Chondrocyte (in vitro differentiated cells): ENCODE measurements at regions not wholly inside any gene's neighbourhood (a gene's known extent, or its start where the extent isn't known, plus 50 kb on each side); places are given as distances from the start of the nearest gene placed in this dataset.
"Not testable (repeated sequence)": the region's sequence is repeated elsewhere in the genome, so short reads cannot be mapped to it uniquely, and the experiment has no call there.

ENCODE experiments used
- DNase-seq: peaks from one replicate; pipeline ENCODE4 v3.0.0; 2021; ENCODE audit warnings: mixed read lengths, low spot score
- H3K27ac Mint-ChIP-seq: one replicate; pipeline ENCODE4 v1.8.0; 2021; ENCODE audit warnings: mild to moderate bottlenecking, moderate library complexity, mixed read lengths; ENCODE audit not compliant: unreplicated experiment
- H3K27me3 Mint-ChIP-seq: 2 replicates; pipeline ENCODE4 v1.8.0; 2021; ENCODE audit warnings: low read depth, mixed read lengths
- H3K36me3 Mint-ChIP-seq: 2 replicates; pipeline ENCODE4 v1.8.0; 2021; ENCODE audit warnings: low read depth, mixed read lengths
- H3K4me1 Mint-ChIP-seq: 2 replicates; pipeline ENCODE4 v1.8.0; 2021; ENCODE audit warnings: low read depth, mild to moderate bottlenecking, mixed read lengths
- H3K4me3 Mint-ChIP-seq: one replicate; pipeline ENCODE4 v1.8.0; 2021; ENCODE audit warnings: mild to moderate bottlenecking, moderate library complexity, mixed read lengths; ENCODE audit not compliant: unreplicated experiment
- H3K9me3 Mint-ChIP-seq: 2 replicates; pipeline ENCODE4 v1.8.0; 2021; ENCODE audit warnings: low read depth, mixed read lengths
- CTCF ChIP-seq: fragments of 200-600 bp; sonication (generic); IDR thresholded peaks from 2 replicates; pipeline ENCODE4 v1.5.0; 2021; ENCODE audit warnings: antibody characterized with exemption, mild to moderate bottlenecking, moderate library complexity

DNA sequence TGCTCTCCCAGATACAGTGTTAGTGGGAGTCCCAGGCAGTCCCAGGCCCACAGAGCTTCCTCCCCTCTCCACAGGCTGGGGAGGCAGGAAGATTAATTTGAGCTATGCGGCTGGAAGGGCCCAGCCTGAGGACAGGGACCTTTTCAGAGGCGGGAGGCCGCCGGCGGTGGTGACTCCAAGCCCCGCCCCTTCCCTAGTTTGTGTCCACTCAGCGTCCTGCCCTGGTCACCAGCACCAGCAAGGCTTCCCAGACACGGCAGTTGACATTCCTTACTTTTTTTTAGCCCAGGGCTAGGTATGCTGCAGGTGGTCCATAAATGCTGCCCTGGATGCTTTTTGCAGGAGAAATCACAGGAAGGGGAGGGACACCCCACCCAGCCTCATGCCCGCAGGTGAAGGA lies 67.7 kb upstream of the LRPAP1 start:
- H3K27me3 Mint-ChIP-seq, result peaks cover 12% of the 10 kb centered on the region
- no peak overlapping the region for H3K27ac Mint-ChIP-seq
- no peaks in the 10 kb centered on the region for H3K36me3 Mint-ChIP-seq
- H3K4me3 Mint-ChIP-seq, result no peak overlapping the region
- peaks cover 6% of the 10 kb centered on the region for H3K9me3 Mint-ChIP-seq
- H3K4me1 Mint-ChIP-seq, result no peaks in the 10 kb centered on the region
- TF ChIP-seq CTCF, result no peak
- no peak for DNase-seq

GRCh38 chr4:3598695-3599227 lies 66.5 kb upstream of the LRPAP1 start:
- Mint-ChIP-seq H3K27ac (no peak overlapping the region), H3K4me1 (no peaks in the 10 kb centered on the region), H3K36me3 (peaks cover 1% of the 10 kb centered on the region), H3K9me3 (peaks cover 9% of the 10 kb centered on the region), H3K27me3 (peaks cover 18% of the 10 kb centered on the region), H3K4me3 (no peak overlapping the region)
- TF ChIP-seq CTCF, result no peak
- DNase-seq, result no peak

- H3K27ac Mint-ChIP-seq, H3K4me1 Mint-ChIP-seq, H3K4me3 Mint-ChIP-seq, DNase-seq, H3K9me3 Mint-ChIP-seq, H3K36me3 Mint-ChIP-seq: not testable (repeated sequence)
- H3K27me3 Mint-ChIP-seq, result peaks cover 26% of the 10 kb centered on the region
These were observed 65.8 kb upstream of the LRPAP1 start for GRCh38 chr4:3597896-3598505.

DNA sequence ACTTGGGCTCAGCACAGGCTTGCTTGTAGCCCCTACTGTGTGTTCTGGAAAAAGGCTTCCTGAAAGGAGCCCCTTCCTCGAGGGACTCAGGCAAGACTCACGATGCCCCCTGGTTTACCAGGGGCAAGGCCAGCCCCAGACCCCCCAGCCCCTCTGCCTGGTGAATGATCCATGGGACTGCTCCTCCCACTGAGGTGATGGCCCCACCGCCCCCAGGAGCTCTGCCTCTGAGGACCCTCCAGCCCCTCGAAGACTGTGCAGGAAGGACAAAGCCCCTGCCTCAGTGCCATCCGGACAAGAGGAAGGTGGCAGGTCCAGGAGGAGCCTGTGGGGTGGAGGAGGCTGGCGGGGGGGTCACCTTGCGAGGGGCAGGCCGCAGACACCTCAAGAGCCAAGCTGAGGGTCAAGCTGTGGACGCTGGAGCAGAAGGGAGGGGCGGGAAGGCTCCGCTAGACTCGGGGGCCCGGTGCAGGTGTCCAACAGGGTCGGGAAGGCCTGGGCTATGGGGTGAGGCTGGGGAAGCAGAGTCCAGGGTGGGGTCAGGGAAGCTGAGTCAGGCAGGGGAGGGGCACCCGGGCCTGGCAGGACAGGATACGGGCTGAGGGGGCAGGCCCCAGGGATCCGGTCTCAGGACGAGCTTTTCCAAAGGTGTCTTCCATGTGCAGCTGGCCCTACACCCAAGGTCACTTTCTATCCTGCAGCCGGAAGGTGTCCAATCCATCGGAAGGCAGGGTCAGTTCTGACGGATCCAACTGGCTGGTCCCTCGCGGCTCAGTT lies 64.9 kb upstream of the LRPAP1 start:
- peak; percentile 76 for DNase-seq
- H3K27ac Mint-ChIP-seq, H3K9me3 Mint-ChIP-seq, H3K4me3 Mint-ChIP-seq, H3K36me3 Mint-ChIP-seq, H3K4me1 Mint-ChIP-seq: not testable (repeated sequence)
- peaks cover 32% of the 10 kb centered on the region for H3K27me3 Mint-ChIP-seq

- peaks cover 36% of the 10 kb centered on the region for H3K27me3 Mint-ChIP-seq
- not testable (repeated sequence) for H3K4me3 Mint-ChIP-seq, H3K36me3 Mint-ChIP-seq, H3K9me3 Mint-ChIP-seq, H3K4me1 Mint-ChIP-seq, H3K27ac Mint-ChIP-seq
- peak; percentile 62 for DNase-seq
These were observed 63.5 kb upstream of the LRPAP1 start for GRCh38 chr4:3595627-3596291.

DNA sequence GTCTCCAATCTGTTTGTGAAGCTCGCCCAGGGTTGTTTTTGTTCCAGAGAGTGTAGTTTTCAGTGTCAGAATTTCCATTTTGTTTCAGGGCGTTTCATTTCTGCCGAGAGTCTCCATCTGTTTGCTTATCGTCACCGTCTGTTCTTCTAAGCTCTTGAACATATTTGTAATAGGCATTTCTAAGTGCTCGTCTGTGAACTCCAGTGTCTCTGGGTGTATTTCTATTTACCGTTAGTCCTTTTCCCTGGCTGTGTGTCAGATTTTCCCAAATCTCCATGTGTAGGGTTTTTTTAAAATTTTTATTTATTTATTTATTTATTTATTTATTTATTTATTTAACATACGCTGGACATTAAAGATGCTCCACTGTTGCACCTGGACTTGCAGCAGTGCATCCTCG lies 62.5 kb upstream of the LRPAP1 start:
- H3K27me3 Mint-ChIP-seq, result peaks cover 45% of the 10 kb centered on the region
- H3K4me1 Mint-ChIP-seq, H3K36me3 Mint-ChIP-seq, H3K27ac Mint-ChIP-seq, DNase-seq, H3K4me3 Mint-ChIP-seq, H3K9me3 Mint-ChIP-seq: not testable (repeated sequence)

DNA sequence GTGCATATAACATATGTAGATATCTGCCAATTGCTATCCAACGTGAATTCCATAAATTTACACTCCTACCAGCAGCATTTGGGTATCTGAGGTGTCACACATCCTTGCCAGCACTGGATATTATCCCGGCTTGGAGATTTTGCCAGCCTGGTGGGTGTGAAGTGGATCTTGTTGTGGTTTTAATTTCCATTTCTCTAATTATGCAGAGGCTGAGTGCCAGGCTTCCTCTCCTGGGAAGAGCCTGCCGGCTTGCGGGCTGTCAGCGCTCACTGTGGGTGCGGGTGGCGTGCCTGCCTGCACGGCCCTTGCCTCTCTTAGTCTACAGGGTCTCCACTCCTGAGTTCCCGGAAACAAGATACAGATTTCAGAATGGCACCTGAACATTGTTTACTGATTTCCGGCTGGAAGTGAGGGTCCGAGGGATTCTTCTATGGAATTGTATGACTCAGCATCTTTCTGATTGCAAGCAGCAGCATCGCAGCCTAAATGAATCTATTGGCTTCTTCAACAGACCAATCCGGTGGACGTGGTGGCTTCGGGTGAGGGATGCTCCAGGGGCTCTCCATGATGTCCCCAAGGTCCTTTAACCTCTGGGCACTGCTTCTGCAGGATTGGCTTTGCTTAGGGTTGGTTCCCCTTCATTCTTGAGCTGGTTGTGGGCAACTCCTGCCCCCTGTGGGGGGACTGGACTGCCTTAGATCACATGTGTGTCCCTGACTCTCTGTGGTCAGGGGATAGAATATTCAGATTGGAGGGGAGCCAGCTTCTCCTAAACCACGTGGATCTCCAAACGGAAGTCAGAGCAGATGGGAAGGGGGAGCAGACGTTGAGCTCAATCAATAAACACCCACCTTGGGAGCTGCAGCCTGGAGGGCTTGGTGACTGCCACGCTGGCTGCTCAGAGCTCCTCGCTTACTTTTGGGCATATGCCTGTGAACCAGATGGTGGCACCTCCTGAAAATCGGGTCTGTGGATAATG lies 58.0 kb upstream of the LRPAP1 start:
- not testable (repeated sequence) for H3K27ac Mint-ChIP-seq, H3K9me3 Mint-ChIP-seq, H3K4me3 Mint-ChIP-seq, H3K36me3 Mint-ChIP-seq, DNase-seq, H3K4me1 Mint-ChIP-seq
- peaks cover 36% of the 10 kb centered on the region for H3K27me3 Mint-ChIP-seq

DNA sequence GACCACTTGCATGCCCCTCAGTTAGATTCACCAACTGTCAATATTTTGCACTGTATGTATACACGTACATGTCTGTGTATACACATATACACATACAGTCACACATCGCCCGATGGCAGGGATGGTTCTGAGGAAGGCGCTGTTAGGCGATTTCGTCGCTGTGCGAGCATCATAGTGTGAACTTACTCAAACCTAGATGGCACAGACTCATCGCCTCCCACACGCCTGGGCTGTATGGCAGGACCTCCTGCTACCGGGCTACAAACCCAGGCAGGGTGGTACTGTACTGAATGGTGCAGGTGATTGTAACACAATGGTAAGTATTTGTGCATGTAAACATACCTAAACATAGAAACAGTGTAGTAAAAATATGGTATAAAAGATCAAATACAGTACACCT lies 57.2 kb upstream of the LRPAP1 start:
- not testable (repeated sequence) for H3K4me1 Mint-ChIP-seq, H3K27ac Mint-ChIP-seq, H3K9me3 Mint-ChIP-seq, H3K36me3 Mint-ChIP-seq, H3K4me3 Mint-ChIP-seq, DNase-seq
- H3K27me3 Mint-ChIP-seq, result peaks cover 31% of the 10 kb centered on the region

GRCh38 chr4:3588517-3589194 lies 56.4 kb upstream of the LRPAP1 start:
- DNase-seq, result peak; percentile 66
- H3K36me3 Mint-ChIP-seq, H3K9me3 Mint-ChIP-seq, H3K27ac Mint-ChIP-seq, H3K4me3 Mint-ChIP-seq, H3K4me1 Mint-ChIP-seq: not testable (repeated sequence)
- H3K27me3 Mint-ChIP-seq, result peaks cover 28% of the 10 kb centered on the region
